KBM-7 (cell line): ENCODE measurements at regions not wholly inside any gene's neighbourhood (a gene's known extent, or its start where the extent isn't known, plus 50 kb on each side); places are given as distances from the start of the nearest gene placed in this dataset.
A peak's percentile ranks its signal among the peaks of the same experiment; 100 is the strongest.

Experiments used
- DNase-seq: peaks from one replicate; pipeline ENCODE4 v3.0.0-alpha.2; 2015
- in situ Hi-C: fragments of 300-500 bp; cut with MboI; formaldehyde crosslinking; loops from 2 replicates; pipeline ENCODE4 v1.14.3; 2020; ENCODE audit warnings: low sequenced_read_pairs, low pct_unique_long_range_greater_than_20kb, mixed read lengths

- DNase-seq: no peak
- in situ Hi-C loops: no loop called here
These were observed 1134.4 kb upstream of the TSPY4 start for GRCh38 chrY:8202837-8203236.

GRCh38 chrY:8241144-8241543, 1096.1 kb upstream of the TSPY4 start:
- in situ Hi-C loops: no loop called here
- peak; percentile 1 for DNase-seq

- in situ Hi-C loops: no loop called here
- no peak for DNase-seq
These were observed 1063.5 kb upstream of the TSPY4 start for GRCh38 chrY:8273807-8274206.

- DNase-seq: no peak
- in situ Hi-C loops: no loop called here
These were observed 1032.2 kb upstream of the TSPY4 start for GRCh38 chrY:8305021-8305420.

- in situ Hi-C loops: no loop called here
- no peak for DNase-seq
These were observed 1013.2 kb upstream of the TSPY4 start for GRCh38 chrY:8324113-8324512.

- in situ Hi-C loops: no loop called here
- no peak for DNase-seq
These were observed 1010.3 kb upstream of the TSPY4 start for GRCh38 chrY:8326944-8327343.

- no peak for DNase-seq
- in situ Hi-C loops: no loop called here
These were observed 1009.4 kb upstream of the TSPY4 start for GRCh38 chrY:8327708-8328354.

GRCh38 chrY:8329431-8329830, 1007.8 kb upstream of the TSPY4 start:
- DNase-seq: no peak
- in situ Hi-C loops: no loop called here

GRCh38 chrY:8329929-8330328, 1007.3 kb upstream of the TSPY4 start:
- no peak for DNase-seq
- in situ Hi-C loops: no loop called here

- no peak for DNase-seq
- in situ Hi-C loops: no loop called here
These were observed 1003.9 kb upstream of the TSPY4 start for GRCh38 chrY:8333328-8333727.

- DNase-seq: no peak
- in situ Hi-C loops: no loop called here
These were observed 1001.9 kb upstream of the TSPY4 start for GRCh38 chrY:8335299-8335835.

GRCh38 chrY:8336112-8336774, 1001.0 kb upstream of the TSPY4 start:
- DNase-seq: no peak
- in situ Hi-C loops: no loop called here

- no peak for DNase-seq
- in situ Hi-C loops: no loop called here
These were observed 996.3 kb upstream of the TSPY4 start for GRCh38 chrY:8341000-8341399.

- in situ Hi-C loops: no loop called here
- no peak for DNase-seq
These were observed 995.1 kb upstream of the TSPY4 start for GRCh38 chrY:8342173-8342572.

- in situ Hi-C loops: no loop called here
- no peak for DNase-seq
These were observed 986.0 kb upstream of the TSPY4 start for GRCh38 chrY:8351241-8351640.

GRCh38 chrY:8352201-8352600, 985.1 kb upstream of the TSPY4 start:
- in situ Hi-C loops: no loop called here
- DNase-seq: no peak

GRCh38 chrY:8358161-8358560, 979.1 kb upstream of the TSPY4 start:
- no peak for DNase-seq
- in situ Hi-C loops: no loop called here

- no peak for DNase-seq
- in situ Hi-C loops: no loop called here
These were observed 975.5 kb upstream of the TSPY4 start for GRCh38 chrY:8361715-8362114.

- in situ Hi-C loops: no loop called here
- no peak for DNase-seq
These were observed 959.8 kb upstream of the TSPY4 start for GRCh38 chrY:8377491-8377890.

GRCh38 chrY:8379800-8380199, 957.5 kb upstream of the TSPY4 start:
- no peak for DNase-seq
- in situ Hi-C loops: no loop called here

- in situ Hi-C loops: no loop called here
- DNase-seq: no peak
These were observed 955.8 kb upstream of the TSPY4 start for GRCh38 chrY:8381425-8381824.
